ENCODE measurements at regions not wholly inside any gene's neighbourhood (a gene's known extent, or its start where the extent isn't known, plus 50 kb on each side); places are given as distances from the start of the nearest gene placed in this dataset.

DNA sequence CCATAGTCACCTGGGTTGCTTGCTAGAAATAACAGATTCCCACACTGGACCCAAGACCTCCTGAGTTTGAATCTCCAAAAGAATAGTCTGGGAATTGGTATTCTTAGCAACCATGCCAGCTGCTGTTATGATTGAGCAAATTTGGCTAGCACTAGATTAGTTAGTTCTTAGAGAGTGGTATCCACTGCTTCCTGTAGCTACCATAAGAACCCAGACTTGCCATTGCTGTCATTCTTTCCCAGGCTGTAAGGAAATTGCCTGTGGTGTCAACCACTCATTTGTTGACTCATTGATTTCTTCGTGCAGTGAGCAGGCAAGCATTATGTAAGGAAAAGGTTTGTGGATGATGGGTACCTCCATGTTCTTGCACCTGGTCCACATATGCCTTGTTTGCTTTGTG, 201.8 kb upstream of the RGS6 start:
- Histone ChIP-seq H3K4me1 (ENCODE audit: insufficient read depth, low read length) (no peaks in the 10 kb centered on the region), H3K4me3 (ENCODE audit: low read depth in 1 of 2, low read length in 2 of 2) (no peak overlapping the region), H3K27ac (ENCODE audit: low read depth, low read length) (no peak overlapping the region), H3K9me3 (ENCODE audit: low read length) (no peaks in the 10 kb centered on the region), H3K9ac (ENCODE audit: low read length) (no peak overlapping the region), H3K27me3 (ENCODE audit: control insufficient read depth in 1 of 2, insufficient read depth in 2 of 2, low read length in 2 of 2) (no peaks in the 10 kb centered on the region), H3K36me3 (ENCODE audit: insufficient read depth, low read length) (peaks cover 24% of the 10 kb centered on the region)

DNA sequence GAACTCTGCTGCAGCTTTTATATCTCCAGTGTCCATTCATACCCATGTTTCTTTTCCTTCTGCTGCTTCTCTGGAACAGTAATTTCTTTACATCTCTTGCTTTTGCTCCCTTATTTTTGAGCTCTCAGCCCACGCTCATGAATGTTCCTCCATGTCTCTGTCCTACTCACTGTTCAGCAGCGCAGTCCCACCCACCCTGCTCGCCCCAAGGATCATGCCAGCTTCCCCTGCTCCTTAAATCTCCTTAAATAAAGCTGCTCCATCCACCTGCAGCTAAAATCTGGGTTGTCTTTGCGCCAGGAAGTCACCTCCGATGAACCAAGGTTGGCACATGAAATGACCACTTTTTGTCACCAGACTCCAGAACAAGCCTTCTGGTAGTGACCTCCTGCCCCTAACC, 201.1 kb upstream of the RGS6 start:
- Histone ChIP-seq H3K4me3 (ENCODE audit: low read depth in 1 of 2, low read length in 2 of 2) (no peak overlapping the region), H3K4me1 (ENCODE audit: insufficient read depth, low read length) (no peaks in the 10 kb centered on the region), H3K9me3 (ENCODE audit: low read length) (no peaks in the 10 kb centered on the region), H3K27ac (ENCODE audit: low read depth, low read length) (no peak overlapping the region), H3K36me3 (ENCODE audit: insufficient read depth, low read length) (peaks cover 24% of the 10 kb centered on the region), H3K27me3 (ENCODE audit: control insufficient read depth in 1 of 2, insufficient read depth in 2 of 2, low read length in 2 of 2) (no peaks in the 10 kb centered on the region), H3K9ac (ENCODE audit: low read length) (no peak overlapping the region)

DNA sequence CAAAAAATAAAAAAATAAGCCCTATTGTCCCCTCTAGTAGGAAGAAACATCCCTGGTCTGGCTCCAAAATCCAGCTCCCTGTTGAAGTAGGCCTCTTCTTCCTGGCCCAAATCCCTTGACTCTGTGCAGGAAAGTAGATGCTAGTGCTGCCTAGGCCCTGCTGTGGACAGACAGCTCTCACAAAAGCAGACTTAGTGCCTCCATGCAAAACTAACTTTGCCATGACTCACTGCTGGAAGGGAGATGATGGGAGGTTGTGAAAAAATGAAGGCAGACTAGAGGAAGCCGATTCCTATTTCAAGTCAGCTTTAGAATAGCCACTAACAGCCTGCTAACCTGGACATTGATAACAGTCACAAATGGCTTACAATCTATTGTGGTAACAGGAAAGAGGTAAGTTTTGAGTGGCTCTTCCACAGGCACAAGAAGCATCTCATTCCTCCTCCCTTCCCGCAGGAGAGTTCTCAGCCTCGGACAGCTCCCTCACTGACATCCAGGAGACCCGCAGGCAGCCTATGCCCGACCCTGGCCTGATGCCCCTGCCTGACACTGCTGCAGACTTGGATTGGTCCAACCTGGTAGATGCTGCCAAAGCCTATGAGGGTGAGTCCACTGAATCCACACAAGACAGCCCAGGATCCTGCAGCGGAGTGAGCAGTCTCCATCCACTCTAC, 198.9 kb upstream of the RGS6 start:
- Histone ChIP-seq H3K36me3 (ENCODE audit: insufficient read depth, low read length) (peaks cover 42% of the 10 kb centered on the region), H3K27ac (ENCODE audit: low read depth, low read length) (no peak overlapping the region), H3K9me3 (ENCODE audit: low read length) (no peaks in the 10 kb centered on the region)

DNA sequence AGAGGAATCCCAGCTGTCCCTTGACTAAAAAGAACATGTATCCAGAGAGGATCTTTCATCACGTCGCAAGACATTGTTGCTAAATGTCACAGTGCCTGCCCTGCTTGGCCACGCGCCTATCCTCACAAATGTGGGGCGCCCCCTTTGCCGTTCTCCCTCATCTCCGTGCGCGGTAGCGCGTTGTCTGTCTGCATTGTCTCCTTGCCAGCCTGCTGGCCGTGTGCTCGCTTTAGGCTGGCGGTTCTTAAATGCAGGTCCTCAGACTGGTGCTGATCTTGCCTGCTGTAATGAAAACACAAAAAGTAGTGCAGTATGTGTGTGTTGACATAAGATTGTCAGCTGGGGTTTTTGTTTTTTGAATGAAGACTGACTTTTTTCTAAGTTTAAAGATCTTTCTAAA, 198.2 kb upstream of the RGS6 start:
- no peak overlapping the region for H3K9ac ChIP-seq (ENCODE audit: low read length)
- no peak overlapping the region for H3K27ac ChIP-seq (ENCODE audit: low read depth, low read length)
- no peak overlapping the region for H3K4me3 ChIP-seq (ENCODE audit: low read depth in 1 of 2, low read length in 2 of 2)
- no peaks in the 10 kb centered on the region for H3K4me1 ChIP-seq (ENCODE audit: insufficient read depth, low read length)
- no peaks in the 10 kb centered on the region for H3K9me3 ChIP-seq (ENCODE audit: low read length)
- peaks cover 49% of the 10 kb centered on the region for H3K36me3 ChIP-seq (ENCODE audit: insufficient read depth, low read length)
- no peaks in the 10 kb centered on the region for H3K27me3 ChIP-seq (ENCODE audit: control insufficient read depth in 1 of 2, insufficient read depth in 2 of 2, low read length in 2 of 2)

More for the DNA sequence above, 198.9 kb upstream of the RGS6 start:
- H3K4me3 ChIP-seq (ENCODE audit: low read depth in 1 of 2, low read length in 2 of 2) = no peak overlapping the region
- no peaks in the 10 kb centered on the region for H3K4me1 ChIP-seq (ENCODE audit: insufficient read depth, low read length)
- H3K9ac ChIP-seq (ENCODE audit: low read length) = no peak overlapping the region
- H3K27me3 ChIP-seq (ENCODE audit: control insufficient read depth in 1 of 2, insufficient read depth in 2 of 2, low read length in 2 of 2) = no peaks in the 10 kb centered on the region

DNA sequence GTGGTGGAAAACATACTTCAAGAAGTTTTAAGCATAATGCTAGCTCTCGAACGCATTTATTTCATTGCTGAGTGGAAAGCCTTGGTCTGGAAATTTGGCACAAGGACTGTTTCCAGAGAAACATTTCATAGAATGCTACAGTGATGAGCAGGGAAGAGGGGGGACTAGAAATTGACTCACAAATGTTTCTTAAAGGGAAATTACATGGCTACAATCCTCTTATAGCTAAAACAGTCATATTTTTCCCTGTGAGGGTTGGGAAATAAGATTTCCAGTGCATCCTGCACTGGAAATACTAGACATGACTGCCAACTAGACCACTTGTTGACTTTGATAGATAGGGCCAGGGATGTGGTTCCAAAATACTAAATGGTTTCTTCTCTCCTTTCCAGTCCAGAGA, 197.3 kb upstream of the RGS6 start:
- peaks cover 44% of the 10 kb centered on the region for H3K36me3 ChIP-seq (ENCODE audit: insufficient read depth, low read length)
- no peak overlapping the region for H3K4me3 ChIP-seq (ENCODE audit: low read depth in 1 of 2, low read length in 2 of 2)
- no peaks in the 10 kb centered on the region for H3K27me3 ChIP-seq (ENCODE audit: control insufficient read depth in 1 of 2, insufficient read depth in 2 of 2, low read length in 2 of 2)
- H3K9ac ChIP-seq (ENCODE audit: low read length) = no peak overlapping the region
- no peaks in the 10 kb centered on the region for H3K4me1 ChIP-seq (ENCODE audit: insufficient read depth, low read length)
- no peaks in the 10 kb centered on the region for H3K9me3 ChIP-seq (ENCODE audit: low read length)
- no peak overlapping the region for H3K27ac ChIP-seq (ENCODE audit: low read depth, low read length)

DNA sequence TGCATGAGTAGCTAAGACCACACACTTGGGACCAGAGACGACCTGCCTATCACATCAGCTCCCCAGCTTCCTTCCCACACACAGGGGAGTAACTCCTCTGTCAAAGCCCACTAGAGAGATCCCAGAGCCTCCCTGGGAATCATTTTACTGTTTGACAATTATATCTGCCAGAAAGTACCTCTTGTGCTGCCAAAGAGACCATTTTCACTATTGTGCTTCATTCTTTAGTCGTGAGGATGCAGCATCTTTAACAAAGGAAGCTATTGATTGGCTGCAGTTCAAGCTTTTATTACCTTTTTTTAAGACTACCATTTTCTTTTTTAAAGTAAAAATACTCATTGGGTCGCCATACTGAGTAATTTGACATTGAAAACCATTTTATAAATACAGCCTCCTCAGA, 194.5 kb upstream of the RGS6 start:
- Histone ChIP-seq H3K9me3 (ENCODE audit: low read length) (no peaks in the 10 kb centered on the region), H3K36me3 (ENCODE audit: insufficient read depth, low read length) (peaks cover 33% of the 10 kb centered on the region), H3K4me1 (ENCODE audit: insufficient read depth, low read length) (no peaks in the 10 kb centered on the region), H3K27me3 (ENCODE audit: control insufficient read depth in 1 of 2, insufficient read depth in 2 of 2, low read length in 2 of 2) (no peaks in the 10 kb centered on the region), H3K4me3 (ENCODE audit: low read depth in 1 of 2, low read length in 2 of 2) (no peak overlapping the region), H3K27ac (ENCODE audit: low read depth, low read length) (no peak overlapping the region), H3K9ac (ENCODE audit: low read length) (no peak overlapping the region)

DNA sequence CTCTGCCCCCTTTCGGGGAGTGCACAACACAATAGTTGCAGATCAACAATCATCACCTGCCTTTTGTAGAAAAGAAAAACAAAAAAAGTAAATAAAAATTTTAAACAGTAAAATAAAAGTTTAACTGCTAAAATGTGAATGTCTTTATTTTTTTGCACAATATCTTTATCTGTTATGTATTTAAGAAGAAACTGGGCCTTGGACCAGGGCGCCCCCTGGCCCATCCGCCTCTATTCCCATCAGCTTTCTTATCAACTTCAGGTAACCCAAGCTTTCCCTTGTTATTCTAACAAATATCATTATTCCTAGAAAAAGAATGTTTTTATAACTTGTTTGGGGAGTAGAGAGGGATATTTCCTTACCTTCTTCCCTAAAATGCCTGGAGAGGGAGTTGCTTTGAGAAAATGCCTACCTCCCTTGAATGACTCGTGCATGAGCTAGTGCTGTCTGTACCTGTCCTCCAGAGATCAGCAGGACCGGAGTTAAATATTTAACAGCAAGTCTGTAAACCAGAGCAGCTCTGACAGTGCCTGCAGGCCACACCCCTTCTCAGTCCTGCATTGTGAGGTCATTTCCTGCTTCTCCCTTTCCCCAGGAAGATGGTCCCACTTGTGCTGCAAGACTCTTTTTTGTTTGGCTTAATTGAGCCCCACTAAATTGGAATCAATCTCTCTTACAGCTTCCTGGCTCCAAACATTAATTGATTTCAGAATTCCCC, 192.8 kb upstream of the RGS6 start:
- Histone ChIP-seq H3K4me3 (ENCODE audit: low read depth in 1 of 2, low read length in 2 of 2) (no peak overlapping the region), H3K9ac (ENCODE audit: low read length) (no peak overlapping the region), H3K4me1 (ENCODE audit: insufficient read depth, low read length) (no peaks in the 10 kb centered on the region), H3K27me3 (ENCODE audit: control insufficient read depth in 1 of 2, insufficient read depth in 2 of 2, low read length in 2 of 2) (no peaks in the 10 kb centered on the region), H3K36me3 (ENCODE audit: insufficient read depth, low read length) (peaks cover 25% of the 10 kb centered on the region), H3K27ac (ENCODE audit: low read depth, low read length) (no peak overlapping the region), H3K9me3 (ENCODE audit: low read length) (no peaks in the 10 kb centered on the region)

DNA sequence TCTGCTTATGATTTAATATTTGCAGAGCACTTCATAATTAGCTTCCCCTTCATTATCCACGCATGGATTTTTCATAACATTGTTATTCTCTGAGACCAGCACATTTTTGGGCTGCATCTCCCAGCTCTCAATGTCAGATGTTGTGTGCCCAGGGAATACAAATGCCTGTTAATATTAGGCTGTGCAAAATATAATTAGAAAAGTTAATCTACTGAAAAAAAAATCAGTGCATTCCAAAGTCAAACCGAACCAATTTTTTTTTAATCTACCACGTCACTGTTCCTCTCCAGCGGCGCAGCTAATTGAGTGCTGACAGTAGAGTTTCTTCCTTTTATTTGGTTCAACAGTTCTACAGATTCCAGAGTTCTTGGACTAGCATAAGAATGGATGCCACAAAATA, 191.0 kb upstream of the RGS6 start:
- H3K36me3 ChIP-seq (ENCODE audit: insufficient read depth, low read length) = peaks cover 25% of the 10 kb centered on the region
- H3K27ac ChIP-seq (ENCODE audit: low read depth, low read length) = no peak overlapping the region
- H3K27me3 ChIP-seq (ENCODE audit: control insufficient read depth in 1 of 2, insufficient read depth in 2 of 2, low read length in 2 of 2) = no peaks in the 10 kb centered on the region
- no peaks in the 10 kb centered on the region for H3K4me1 ChIP-seq (ENCODE audit: insufficient read depth, low read length)
- H3K4me3 ChIP-seq (ENCODE audit: low read depth in 1 of 2, low read length in 2 of 2) = no peak overlapping the region
- no peaks in the 10 kb centered on the region for H3K9me3 ChIP-seq (ENCODE audit: low read length)
- no peak overlapping the region for H3K9ac ChIP-seq (ENCODE audit: low read length)

DNA sequence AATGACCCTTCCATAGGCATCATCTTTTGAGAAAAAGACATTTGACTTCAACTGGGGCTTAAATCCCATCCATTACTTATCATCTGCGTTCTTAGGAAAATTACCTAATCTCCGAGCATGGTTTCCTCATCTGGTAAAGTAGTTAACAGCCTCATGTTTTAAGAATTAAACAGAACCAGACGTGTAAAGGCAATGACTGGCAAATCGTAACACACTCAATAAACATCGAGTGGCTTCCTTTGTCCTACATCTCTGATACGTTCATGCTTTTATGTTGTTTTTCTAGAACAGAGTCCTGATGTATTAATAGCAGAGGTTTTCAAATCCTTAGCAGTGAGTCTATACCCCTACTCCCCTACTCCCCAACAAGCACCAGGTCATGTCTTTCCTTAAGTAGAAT, 189.7 kb upstream of the RGS6 start:
- H3K27ac ChIP-seq (ENCODE audit: low read depth, low read length) = no peak overlapping the region
- no peak overlapping the region for H3K4me3 ChIP-seq (ENCODE audit: low read depth in 1 of 2, low read length in 2 of 2)
- no peaks in the 10 kb centered on the region for H3K9me3 ChIP-seq (ENCODE audit: low read length)
- H3K27me3 ChIP-seq (ENCODE audit: control insufficient read depth in 1 of 2, insufficient read depth in 2 of 2, low read length in 2 of 2) = no peaks in the 10 kb centered on the region
- no peaks in the 10 kb centered on the region for H3K4me1 ChIP-seq (ENCODE audit: insufficient read depth, low read length)
- H3K36me3 ChIP-seq (ENCODE audit: insufficient read depth, low read length) = peaks cover 14% of the 10 kb centered on the region
- no peak overlapping the region for H3K9ac ChIP-seq (ENCODE audit: low read length)

DNA sequence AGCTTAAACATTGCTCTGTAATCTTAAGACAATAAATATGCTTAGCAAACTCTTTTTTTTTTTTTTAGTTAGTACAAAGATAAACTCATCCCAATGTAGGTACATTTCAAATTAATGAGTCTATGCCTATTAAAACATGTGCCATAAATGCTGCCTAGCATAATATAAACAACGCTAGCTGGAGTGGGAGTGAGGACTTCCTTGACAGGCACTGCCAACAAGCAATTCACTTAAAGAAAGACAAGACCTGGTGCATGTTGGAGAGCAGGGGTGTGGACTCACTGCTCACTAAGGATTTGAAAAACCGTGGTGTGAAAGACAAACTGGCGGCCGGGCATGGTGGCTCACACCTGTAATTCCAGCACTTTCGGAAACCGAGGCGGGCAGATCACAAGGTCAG, 187.2 kb upstream of the RGS6 start:
- H3K4me3 ChIP-seq (ENCODE audit: low read depth in 1 of 2, low read length in 2 of 2) = no peak overlapping the region
- H3K9me3 ChIP-seq (ENCODE audit: low read length) = no peaks in the 10 kb centered on the region
- H3K9ac ChIP-seq (ENCODE audit: low read length) = no peak overlapping the region
- no peaks in the 10 kb centered on the region for H3K4me1 ChIP-seq (ENCODE audit: insufficient read depth, low read length)
- no peaks in the 10 kb centered on the region for H3K36me3 ChIP-seq (ENCODE audit: insufficient read depth, low read length)
- H3K27me3 ChIP-seq (ENCODE audit: control insufficient read depth in 1 of 2, insufficient read depth in 2 of 2, low read length in 2 of 2) = no peaks in the 10 kb centered on the region
- no peak overlapping the region for H3K27ac ChIP-seq (ENCODE audit: low read depth, low read length)

DNA sequence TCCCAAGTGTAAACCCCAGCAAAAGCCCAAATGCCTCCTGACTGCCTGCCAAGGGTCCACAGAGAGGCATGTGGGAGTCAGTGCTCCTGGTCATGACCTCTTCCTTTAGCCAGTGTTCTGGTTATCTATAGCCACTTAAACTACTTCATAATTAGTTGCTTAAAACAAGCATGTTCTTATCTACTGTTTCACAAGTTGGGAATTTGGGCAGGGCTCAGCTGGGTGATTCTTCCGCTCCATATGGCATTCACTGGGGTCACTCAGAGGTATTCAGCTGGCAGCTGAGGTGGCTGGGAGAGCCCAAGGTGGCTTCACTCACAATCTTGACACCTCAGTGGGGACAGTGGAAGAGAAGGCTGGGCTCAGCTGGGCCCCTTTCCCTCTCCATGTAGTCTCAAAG, 184.0 kb upstream of the RGS6 start:
- peaks cover 7% of the 10 kb centered on the region for H3K4me1 ChIP-seq (ENCODE audit: insufficient read depth, low read length)
- no peaks in the 10 kb centered on the region for H3K27me3 ChIP-seq (ENCODE audit: control insufficient read depth in 1 of 2, insufficient read depth in 2 of 2, low read length in 2 of 2)
- no peaks in the 10 kb centered on the region for H3K36me3 ChIP-seq (ENCODE audit: insufficient read depth, low read length)
- no peaks in the 10 kb centered on the region for H3K9me3 ChIP-seq (ENCODE audit: low read length)
- no peak overlapping the region for H3K9ac ChIP-seq (ENCODE audit: low read length)
- H3K4me3 ChIP-seq (ENCODE audit: low read depth in 1 of 2, low read length in 2 of 2) = no peak overlapping the region
- no peak overlapping the region for H3K27ac ChIP-seq (ENCODE audit: low read depth, low read length)

All from muscle layer of colon (tissue), 2 donors.